Bone marrow (tissue), 2 donors: ENCODE measurements at regions not wholly inside any gene's neighbourhood (a gene's known extent, or its start where the extent isn't known, plus 50 kb on each side); places are given as distances from the start of the nearest gene placed in this dataset.

ENCODE experiments used
- DNase-seq, 2 donors: peaks; one replicate each; lab custom pipeline; 2025; lab: John Stamatoyannopoulos, UW

GRCh38 chr4:11342401-11342800 lies 86.3 kb downstream of the HS3ST1 start:
- no peak for DNase-seq

DNA sequence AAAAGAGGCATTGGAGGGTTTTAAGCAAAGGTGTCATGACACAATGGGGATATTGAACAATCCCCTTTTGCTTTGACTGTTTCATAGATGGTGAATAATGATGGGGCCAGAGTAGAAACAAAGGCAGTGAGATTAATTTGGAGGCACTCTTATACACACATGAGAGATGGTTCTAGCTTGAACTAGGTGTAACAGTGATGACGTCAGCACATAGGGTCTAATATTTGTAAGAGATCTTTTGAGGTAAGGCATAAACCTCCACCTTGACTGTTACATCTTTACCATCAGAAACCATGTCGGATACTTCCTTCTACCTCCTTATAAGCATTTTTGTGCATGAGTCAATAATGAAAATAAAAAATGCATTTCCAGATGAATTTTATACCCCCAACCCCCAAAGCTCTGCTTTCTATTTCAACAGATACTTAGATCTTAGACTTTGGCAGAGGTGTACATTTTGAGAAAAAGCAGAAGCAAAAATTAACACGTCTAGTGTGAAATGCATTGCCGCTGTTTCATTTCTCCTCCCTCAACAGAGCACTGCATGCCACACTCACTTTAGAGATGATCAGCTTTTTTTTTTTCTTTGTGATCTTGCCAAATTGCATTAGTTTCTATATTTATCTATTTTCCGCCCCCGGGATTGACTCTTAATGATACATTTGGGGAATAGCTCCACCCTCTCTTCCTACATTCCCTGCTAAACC lies 87.2 kb downstream of the HS3ST1 start:
- no peak for DNase-seq

GRCh38 chr4:11338956-11339782 lies 89.5 kb downstream of the HS3ST1 start:
- DNase-seq: no peak

GRCh38 chr4:11337287-11337686 lies 91.4 kb downstream of the HS3ST1 start:
- no peak for DNase-seq

- DNase-seq: no peak
Measured at GRCh38 chr4:11336435-11336834, 92.3 kb downstream of the HS3ST1 start.

DNA sequence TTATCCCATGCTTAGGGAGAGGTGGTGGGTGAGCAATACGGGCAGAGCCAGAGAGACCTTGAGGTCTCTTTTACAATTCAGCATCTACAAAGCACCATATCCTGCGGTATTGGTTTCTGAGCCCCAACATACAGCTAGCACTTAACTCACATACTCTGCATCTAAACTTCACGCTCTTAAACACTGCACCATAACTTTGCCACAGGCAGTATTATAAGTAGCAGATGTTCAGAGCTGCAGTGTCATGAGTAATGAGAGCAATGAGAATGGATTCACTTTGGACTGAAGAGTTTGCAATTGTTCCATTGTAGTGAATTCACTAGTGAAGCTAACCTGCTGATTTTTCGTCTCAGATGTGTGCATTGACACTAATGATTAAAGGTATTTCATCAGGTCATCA lies 93.8 kb downstream of the HS3ST1 start:
- no peak for DNase-seq

DNA sequence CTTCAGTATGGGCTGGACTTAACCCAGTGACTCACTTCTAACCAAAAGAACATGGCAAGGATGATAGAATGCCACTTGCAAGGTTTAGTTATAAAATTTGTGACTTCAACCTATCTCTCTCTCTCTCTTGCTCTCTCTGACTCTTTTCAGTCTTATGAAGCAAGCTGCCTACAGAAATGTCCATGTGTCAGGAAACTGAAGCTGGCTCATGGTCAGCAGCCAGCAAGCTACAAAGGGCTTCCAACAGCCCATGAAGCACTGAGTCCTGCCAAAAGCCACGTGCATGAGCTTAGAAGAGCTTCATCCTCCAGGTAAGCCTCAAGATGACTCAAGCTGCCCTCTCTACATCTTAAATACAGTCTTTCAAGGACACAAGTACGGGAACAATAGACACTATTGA lies 100.3 kb downstream of the HS3ST1 start:
- DNase-seq: no peak

DNA sequence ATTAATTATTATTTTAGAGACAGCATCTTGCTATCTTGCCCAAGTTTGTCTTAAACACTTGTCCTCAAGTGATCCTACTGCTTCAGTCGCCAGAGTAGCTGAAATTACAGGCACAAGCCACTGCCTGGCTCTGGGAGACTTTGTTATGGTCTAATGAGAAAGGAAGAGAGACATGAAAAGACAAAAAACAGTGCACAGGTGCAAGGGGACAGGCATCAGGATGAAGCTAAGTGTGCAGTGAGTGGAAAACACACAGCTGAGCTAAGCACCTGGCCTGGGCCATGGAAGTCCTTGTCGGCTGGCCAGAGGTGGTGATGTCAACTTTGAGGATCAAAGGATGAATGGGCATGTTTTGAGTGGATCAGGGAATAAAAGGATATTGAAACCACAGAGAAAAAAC lies 102.7 kb downstream of the HS3ST1 start:
- DNase-seq: no peak

- DNase-seq: no peak
Measured at GRCh38 chr4:11323771-11324170, 104.9 kb downstream of the HS3ST1 start.

DNA sequence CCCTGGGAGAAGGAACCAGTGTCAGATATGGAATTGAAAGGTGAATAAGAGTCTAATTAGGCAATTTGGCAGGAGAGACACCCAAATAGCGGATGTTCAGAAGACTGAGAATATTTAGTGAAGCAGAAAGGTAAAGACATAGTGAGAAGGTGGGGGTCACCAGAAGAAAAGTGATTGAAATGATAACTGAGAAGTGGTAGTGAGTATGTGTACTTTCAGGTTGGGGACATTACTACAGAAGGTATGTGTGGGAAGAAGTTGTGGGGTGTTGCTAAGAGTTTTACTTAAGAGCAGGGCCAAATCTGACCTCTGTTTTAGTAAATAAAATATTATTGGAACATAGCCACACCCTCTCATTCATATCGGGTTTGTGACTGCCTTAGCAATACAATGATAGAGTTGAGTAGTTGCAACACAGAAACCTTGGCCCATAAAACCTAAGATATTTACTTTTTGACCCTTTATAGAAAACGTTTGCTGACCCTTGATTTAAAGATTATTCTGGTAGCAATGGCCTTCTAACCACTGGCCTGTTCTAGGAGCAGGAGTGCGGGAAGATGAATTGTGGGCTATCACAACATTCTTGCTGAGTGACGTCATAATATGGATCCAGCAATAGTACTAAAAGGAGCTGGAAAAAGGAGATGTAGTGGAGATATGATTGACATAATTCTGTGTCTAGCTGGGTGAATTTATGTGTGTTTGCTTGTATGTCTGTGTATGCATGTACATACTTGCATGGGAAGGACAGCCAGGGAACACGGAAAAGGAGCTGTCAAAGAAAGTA lies 115.3 kb downstream of the HS3ST1 start:
- DNase-seq: no peak

- no peak for DNase-seq
Measured at GRCh38 chr4:11312389-11312788, 116.3 kb downstream of the HS3ST1 start.

GRCh38 chr4:11301075-11301660 lies 127.5 kb downstream of the HS3ST1 start:
- DNase-seq: no peak

DNA sequence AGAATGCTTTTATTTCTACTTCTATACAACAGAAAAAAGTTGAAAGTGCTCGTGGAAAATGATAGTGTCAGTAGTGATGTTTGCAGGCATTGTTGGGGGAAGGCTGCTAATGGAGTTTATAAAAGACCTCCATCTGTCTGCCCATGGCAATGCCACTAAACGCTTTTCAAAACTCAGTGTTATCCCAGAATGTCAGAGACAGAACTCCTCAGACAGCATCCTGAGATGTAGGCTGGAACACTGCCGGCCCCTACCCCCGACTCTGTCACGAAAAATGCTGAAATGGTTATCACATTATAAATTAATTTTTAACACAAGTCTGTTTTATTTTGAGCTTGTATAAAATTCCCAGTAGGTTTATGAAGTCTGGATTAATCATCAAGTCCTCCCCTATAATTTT lies 128.9 kb downstream of the HS3ST1 start:
- DNase-seq: no peak

DNA sequence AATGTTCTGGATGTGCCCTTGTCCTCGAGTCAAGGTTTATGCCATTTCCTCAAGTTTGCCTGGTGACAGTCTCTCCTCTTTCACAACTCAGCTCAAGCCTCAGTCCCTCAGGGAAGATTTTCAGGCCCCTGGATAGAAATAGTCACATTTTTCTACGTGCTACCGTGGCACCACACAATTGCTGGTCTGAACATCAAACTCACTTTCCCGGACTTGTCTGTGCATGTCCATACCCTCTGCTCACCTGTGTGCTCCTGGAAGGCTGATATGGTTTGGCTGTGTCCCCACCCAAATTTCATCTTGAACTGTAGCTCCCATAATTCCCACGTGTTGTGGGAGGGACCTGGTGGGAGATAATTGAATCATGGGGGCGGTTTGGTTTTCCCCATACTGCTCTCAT lies 129.7 kb downstream of the HS3ST1 start:
- DNase-seq: no peak

DNA sequence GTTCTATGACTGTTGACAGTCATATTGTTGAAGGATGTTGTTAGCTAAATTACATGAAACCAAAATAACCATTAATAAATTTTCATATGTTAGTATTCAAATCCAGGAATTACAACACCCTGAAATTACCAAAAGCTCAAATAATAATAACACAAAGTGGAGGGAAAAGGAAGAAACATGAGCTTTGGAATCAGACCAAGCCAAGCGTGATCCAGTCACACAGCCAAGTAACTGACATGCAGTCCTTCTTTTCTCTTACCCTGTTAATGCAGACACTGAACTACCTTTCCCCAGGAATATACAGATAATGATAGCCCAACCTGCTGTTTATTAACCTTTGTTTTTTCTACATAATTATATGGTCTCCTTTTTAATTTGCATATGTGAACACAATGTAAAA lies 130.2 kb downstream of the HS3ST1 start:
- DNase-seq: no peak

DNA sequence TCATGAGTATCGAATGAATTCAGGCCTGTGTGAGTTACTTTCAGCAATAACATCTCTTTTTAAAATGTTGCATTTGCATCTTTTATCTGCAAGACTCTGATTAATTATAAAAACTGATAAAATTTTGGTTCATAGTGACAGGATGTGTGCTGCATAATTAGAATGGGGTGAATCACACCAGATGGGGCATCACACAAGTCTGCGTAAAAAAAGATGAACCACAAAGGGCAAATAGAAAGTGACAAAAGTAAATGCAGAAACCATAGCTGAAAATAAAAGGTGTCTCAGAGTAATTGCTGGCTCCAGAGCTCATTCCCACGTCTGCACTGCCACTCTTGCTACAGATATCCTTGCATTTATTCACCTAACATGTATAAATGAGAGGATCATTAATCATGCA lies 131.1 kb downstream of the HS3ST1 start:
- no peak for DNase-seq

- DNase-seq: no peak
Measured at GRCh38 chr4:11297201-11297600, 131.5 kb downstream of the HS3ST1 start.

DNA sequence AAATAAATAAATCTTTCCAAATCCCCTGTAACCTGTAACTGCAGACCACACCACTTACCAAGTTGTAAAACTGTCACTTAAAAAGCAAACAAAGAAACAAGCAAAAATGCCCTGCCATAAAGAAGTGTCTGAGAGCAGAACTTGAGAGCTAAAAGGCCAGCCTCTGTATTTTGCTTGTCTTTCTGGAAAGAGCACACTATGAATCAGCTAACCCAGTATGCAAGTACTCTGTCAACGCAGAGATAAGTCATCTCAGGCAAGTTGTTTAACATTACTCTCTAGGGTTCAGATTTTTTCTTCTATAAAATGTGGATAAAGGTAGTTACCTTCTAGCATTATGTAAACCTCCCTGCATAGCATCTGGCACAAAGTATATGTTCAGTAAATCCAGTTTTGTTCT lies 134.8 kb downstream of the HS3ST1 start:
- no peak for DNase-seq

DNA sequence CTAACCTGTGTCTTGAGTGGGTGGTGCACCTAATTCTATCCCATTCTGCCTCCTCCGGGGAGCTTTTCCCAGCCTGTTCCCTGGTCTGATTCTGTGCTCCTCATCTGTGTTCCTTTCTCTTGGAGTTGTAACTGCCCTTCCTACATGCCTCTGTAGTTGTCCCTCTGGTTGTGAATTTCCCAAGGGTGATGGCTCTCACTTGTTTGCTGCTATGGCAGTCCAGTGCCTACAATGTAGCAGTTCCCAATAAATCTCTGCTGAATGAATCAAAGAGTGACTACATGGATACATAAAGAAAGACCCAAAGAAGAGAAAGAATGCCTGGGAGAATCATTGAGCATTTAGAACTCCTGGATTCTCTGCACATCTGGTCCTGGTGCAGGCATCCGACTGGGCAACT lies 141.6 kb downstream of the HS3ST1 start:
- no peak for DNase-seq

- no peak for DNase-seq
Measured at GRCh38 chr4:11286533-11286932, 142.2 kb downstream of the HS3ST1 start.

- DNase-seq: no peak
Measured at GRCh38 chr4:11281720-11282119, 147.0 kb downstream of the HS3ST1 start.

DNA sequence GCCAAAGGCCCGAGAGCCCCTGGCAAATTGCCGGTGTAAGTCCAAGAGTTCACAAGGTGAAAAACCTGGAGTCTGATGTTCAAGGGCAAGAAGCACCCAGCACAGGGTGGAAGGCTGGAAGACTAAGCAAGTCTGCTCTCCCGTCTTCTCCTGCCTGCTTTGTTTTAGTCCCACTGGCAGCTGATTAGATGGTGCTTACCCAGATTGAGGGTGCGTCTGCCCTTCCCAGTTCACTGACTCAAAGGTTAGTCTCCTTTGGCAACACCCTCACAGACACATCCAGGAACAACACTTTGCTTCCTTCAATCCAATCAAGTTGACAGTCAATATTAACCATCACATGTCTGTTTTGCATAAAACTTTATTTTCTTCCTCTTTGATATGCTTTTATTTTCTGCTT lies 157.4 kb downstream of the HS3ST1 start:
- no peak for DNase-seq
